GM21576 (cell line): ENCODE measurements at regions not wholly inside any gene's neighbourhood (a gene's known extent, or its start where the extent isn't known, plus 50 kb on each side); places are given as distances from the start of the nearest gene placed in this dataset.

Experiments used
- ATAC-seq: cut with Tn5 transposase; IDR thresholded peaks from one replicate; pipeline ENCODE4 v1.9.1; 2021; ENCODE audit warnings: mild to moderate bottlenecking, moderate library complexity; ENCODE audit not compliant: unreplicated experiment

- no peak for ATAC-seq
Observed at GRCh38 chr9:20291201-20291600, 331.1 kb downstream of the MLLT3 start.

- ATAC-seq = no peak
Observed at GRCh38 chr9:20290257-20290656, 332.0 kb downstream of the MLLT3 start.

GRCh38 chr9:20289423-20290010, 332.8 kb downstream of the MLLT3 start:
- ATAC-seq = no peak

DNA sequence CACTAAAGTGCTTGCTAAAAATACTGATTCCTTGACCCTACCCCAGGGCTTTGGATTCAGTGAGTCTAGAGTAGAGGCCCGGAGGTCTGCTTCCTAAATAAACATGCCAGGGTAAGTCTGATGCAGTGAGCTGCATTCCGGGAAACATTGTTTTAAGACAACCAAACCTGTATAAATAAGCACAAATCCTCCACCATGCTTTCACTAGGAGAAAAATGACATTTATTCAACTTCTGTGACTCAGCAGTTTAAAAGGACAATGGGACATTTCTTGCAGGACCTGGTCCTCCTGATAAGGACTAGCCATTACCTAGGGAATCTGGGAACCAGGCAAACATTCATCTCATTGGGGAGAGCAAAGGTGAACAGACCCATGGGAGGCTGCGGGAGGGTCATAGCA, 335.3 kb downstream of the MLLT3 start:
- ATAC-seq = no peak

GRCh38 chr9:20286154-20286700, 336.1 kb downstream of the MLLT3 start:
- ATAC-seq = no peak

- no peak for ATAC-seq
Observed at GRCh38 chr9:20284601-20285289, 337.6 kb downstream of the MLLT3 start.

DNA sequence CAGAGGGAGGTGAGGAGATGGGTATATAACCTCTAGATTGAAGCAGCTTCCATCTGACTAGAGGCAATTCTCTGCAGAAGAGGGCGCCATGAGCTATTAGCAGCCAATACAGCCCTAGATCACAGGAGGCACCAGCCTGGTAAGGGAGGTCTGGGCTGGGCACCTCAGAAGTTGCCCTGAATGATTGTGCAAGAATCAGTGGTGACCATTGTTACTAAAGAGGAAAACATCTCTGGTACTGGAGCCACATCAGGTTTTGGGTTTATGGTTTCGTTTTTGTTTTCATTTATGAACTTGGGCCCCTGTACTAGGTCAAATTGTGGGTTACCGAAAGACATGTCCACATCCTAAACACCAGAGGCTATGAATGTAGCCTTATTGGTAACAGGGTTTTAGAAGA, 342.0 kb downstream of the MLLT3 start:
- ATAC-seq = no peak

GRCh38 chr9:20276762-20277161, 345.5 kb downstream of the MLLT3 start:
- no peak for ATAC-seq

- ATAC-seq = no peak
Observed at GRCh38 chr9:20271723-20272122, 350.6 kb downstream of the MLLT3 start.

GRCh38 chr9:20271096-20271495, 351.2 kb downstream of the MLLT3 start:
- ATAC-seq = no peak

- no peak for ATAC-seq
Observed at GRCh38 chr9:20270161-20270560, 352.1 kb downstream of the MLLT3 start.

GRCh38 chr9:20269620-20270019, 352.7 kb downstream of the MLLT3 start:
- ATAC-seq = no peak

DNA sequence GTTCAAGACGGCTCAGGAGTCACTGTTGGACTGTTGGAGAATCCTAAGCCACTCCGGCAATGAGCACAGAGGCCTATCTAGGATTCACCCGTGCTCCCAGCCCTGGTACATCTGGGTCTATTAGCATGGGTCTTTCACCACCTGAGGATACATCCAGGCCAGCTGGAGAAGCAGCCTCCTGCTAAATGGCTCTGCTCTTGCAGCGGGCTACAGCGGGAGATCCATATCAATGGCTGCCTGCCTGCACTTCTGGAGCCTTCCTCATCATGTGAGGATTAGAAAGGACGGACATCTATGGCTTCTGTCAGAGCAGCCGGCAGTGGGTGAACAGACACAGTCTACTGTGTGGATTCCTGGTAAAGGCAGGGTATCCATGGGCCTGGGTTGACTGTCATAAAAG, 357.4 kb downstream of the MLLT3 start:
- ATAC-seq = no peak

- ATAC-seq = no peak
Observed at GRCh38 chr9:20262611-20263010, 359.7 kb downstream of the MLLT3 start.

DNA sequence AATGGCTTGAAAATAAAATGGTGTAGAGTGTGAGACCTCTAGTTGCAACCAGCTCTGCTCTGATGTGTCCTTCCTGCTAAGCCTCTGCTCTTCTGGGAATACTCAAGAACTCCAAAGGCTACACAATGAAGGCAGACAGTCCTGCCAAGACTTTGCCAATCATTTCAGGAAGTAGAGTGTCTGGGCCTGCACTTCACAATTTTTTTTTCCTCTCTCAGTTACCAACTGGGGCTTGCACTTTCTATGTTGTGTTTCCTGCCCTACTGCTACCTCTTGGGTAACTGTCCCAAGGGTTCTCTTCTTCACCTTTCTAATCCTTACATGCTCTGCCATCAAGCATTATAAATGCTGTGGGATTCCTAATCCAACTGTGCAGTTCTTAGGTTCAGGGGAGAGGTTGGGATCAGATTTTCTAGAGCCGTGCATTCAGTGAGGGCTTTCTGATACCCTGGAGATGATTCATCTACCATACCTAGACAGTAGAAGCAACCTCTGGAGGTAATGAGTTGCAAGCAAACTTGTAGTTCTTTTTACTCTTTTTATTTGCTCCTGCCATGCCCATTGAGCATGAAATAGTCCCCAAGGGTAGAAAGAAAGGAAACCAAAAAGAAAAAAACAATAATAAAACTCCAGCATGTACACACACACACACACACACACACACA, 365.9 kb downstream of the MLLT3 start:
- ATAC-seq = no peak

- ATAC-seq = no peak
Observed at GRCh38 chr9:20255052-20255451, 367.2 kb downstream of the MLLT3 start.

- no peak for ATAC-seq
Observed at GRCh38 chr9:20253635-20254034, 368.7 kb downstream of the MLLT3 start.

- ATAC-seq = no peak
Observed at GRCh38 chr9:20252778-20253177, 369.5 kb downstream of the MLLT3 start.

DNA sequence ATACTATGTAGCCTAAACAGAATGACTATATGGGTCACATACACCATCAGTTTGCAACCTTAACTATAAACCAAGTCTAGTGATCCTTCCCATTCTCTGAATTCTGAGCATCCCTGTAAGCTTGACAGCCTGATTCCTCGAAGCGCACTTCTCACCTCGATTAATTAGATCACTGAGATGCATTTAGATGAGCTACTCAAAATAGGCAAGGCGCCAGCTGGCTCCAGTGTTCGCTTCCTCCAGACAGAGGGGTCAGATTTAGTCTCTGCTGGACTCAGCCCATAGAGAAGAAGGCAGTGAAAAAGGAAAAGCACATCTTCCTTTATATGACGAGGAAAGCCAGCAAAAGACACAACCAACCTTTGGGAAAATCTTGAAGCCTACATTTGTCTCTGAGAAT, 371.5 kb downstream of the MLLT3 start:
- no peak for ATAC-seq

DNA sequence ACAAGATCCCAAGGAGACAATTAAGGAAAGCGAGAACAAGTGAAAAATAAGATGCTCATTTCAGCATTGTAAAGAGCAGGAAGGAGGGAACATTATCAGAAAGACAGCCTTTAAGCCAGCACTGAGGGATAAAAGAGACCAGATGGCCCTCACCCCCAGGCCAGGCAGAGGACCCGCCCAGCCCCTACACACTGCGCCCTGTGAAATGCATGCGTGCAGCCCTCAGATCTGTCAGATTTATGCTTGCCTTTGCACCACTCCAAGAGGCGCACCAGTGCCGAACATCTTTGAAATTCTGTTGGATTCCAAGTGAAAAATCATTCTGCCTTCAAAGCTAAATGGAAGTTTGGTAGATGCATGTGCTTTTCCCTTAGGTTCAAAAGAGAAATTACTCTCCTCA, 378.0 kb downstream of the MLLT3 start:
- no peak for ATAC-seq

DNA sequence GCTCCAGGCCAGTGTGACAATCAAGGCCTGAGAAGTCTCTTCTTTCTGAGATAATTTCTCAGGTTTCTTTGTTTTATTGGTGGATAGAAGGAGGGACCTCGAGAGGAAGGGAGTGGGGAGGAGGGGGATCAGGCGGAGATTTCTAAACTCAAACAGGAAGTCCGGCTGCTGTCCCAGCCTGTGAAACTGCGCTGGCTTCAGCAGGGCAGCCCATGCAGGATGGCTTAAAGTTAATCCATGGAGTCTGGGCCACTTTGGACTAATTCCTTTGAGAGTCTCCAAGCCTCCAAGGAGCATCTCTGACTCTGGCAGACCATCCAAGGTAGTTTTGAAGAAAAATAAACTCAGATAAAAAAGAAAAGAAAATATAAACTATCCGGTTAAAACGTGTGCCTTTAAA, 378.5 kb downstream of the MLLT3 start:
- no peak for ATAC-seq
